ENCODE measurements at regions not wholly inside any gene's neighbourhood (a gene's known extent, or its start where the extent isn't known, plus 50 kb on each side); places are given as distances from the start of the nearest gene placed in this dataset.
"Not testable (repeated sequence)": the region's sequence is repeated elsewhere in the genome, so short reads cannot be mapped to it uniquely, and the experiment has no call there.

- DNase-seq (ENCODE audit: low read depth, low spot score): not testable (repeated sequence)
These were observed 80.9 kb upstream of the BCHE start for GRCh38 chr3:165917938-165918656.

DNA sequence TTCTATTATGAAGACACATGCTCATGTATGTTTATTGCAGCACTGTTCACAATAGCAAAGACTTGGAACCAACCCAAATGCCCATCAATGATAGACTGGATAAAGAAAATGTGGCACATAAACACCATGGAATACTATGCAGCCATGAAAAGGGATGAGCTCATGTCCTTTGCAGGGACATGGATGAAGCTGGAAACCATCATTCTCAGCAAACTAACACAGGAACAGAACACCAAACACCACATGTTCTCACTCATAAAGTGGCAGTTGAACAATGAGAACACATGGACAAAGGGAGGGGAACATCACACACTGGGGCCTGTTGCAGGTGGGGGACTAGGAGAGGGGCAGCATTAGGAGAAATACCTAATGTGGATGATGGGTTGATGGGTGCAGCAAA is 77.9 kb upstream of the BCHE start:
- not testable (repeated sequence) for DNase-seq (ENCODE audit: low read depth, low spot score)

- no peak for DNase-seq (ENCODE audit: low read depth, low spot score)
These were observed 66.8 kb upstream of the BCHE start for GRCh38 chr3:165903885-165904630.

GRCh38 chr3:165899066-165899465 is 61.8 kb upstream of the BCHE start:
- no peak for DNase-seq (ENCODE audit: low read depth, low spot score)

DNA sequence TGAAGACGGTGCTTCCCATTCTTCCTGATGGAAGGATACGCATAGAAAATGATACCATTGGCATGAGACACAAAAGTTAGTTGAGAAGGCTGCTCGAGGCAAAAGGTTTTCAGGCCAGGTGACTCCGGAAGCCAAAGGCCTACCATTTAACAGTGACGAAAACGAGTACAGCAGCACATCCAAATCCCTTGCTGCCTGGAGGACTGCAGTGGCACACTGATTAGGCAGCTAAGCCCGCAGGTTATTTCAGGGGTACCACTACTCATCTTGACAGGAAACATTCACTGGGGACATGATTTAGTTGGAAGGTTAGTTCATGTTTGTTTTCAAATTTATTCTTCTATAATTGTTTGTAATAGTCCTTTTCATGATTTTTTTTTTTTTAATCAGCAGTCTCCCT is 59.9 kb upstream of the BCHE start:
- no peak for DNase-seq (ENCODE audit: low read depth, low spot score)

- DNase-seq (ENCODE audit: low read depth, low spot score): peak; percentile 5
These were observed 58.7 kb upstream of the BCHE start for GRCh38 chr3:165895919-165896318.

- DNase-seq (ENCODE audit: low read depth, low spot score): no peak
These were observed 55.3 kb upstream of the BCHE start for GRCh38 chr3:165892565-165892964.
